T47D (cell line): ENCODE measurements at regions not wholly inside any gene's neighbourhood (a gene's known extent, or its start where the extent isn't known, plus 50 kb on each side); places are given as distances from the start of the nearest gene placed in this dataset.
"Not testable (repeated sequence)": the region's sequence is repeated elsewhere in the genome, so short reads cannot be mapped to it uniquely, and the experiment has no call there.

Source experiments
- DNase-seq, 2 experiments: peaks; one replicate each; pipeline versions ENCODE4 v3.0.0 to v3.0.0-alpha.2; 2011 to 2012; ENCODE audit warnings: low read depth in 1 of 2, low spot score in 1 of 2
- JUND ChIP-seq: IDR thresholded peaks from 2 replicates; pipeline ENCODE4 v1.6.1; 2012; ENCODE audit warnings: low read depth
- in situ Hi-C: cut with HindIII; loops from 2 replicates; pipeline ENCODE4 v1.10.0; 2016; ENCODE audit warnings: low sequenced_read_pairs, low pct_unique_long_range_greater_than_20kb

DNA sequence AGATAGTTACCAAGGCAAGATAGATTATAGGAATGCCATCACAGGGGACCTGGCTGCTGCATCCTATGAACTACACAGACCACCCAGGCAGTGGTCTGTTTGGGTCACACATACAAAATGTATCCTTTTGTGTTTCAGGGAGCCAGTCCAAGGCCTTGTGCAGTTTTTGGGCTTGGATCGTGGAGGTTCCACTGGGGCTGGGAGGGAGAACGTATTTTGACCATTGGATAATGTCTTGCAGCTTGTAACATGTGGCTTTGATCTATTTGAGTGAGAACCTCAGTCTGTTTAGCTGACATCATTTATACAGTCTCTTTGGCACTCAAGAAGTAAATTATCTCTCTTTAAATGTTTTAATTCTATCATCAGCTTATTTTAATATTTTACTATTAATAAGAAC lies 147.3 kb downstream of the DUSP10 start:
- no peak for DNase-seq
- in situ Hi-C loops: no loop called here
- TF ChIP-seq JUND: no peak

DNA sequence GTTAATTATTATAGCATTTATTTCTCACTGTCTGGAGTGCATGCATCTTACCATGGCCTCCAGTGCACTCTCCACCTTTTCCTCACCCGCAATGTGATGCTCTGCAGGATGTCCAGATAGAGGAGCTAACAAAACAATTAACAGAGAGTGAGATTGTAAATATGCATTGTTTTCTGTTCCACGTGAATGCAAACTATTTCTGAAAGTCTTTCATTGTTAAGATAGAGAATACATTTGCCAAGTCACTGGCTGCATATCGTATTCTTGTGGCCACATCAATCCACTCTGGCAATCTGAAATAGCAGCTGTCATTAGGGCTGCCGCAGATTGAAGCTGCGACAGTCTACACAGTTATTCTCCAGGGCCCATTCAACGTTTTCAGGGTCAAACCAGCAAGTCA lies 143.8 kb downstream of the DUSP10 start:
- in situ Hi-C loops: no loop called here
- no peak for TF ChIP-seq JUND
- no peak for DNase-seq

DNA sequence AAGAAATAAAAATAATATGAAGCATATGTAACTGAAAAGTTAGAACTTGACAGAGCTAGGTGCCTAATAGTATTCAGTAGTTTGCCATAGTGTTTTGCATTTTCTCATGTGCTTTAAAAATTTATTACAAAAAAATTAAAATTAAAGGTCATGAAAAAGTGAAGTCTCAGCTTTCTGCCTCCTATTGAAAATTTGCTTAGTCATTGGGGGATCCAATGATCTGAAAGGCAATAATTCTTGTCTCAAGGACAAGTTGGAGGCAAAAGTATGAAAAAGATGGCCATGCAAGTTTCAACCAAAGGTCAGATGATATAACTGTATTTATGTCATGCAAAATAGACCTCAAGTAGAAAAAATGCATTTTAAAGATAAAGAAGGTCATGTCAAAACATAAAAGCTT lies 140.7 kb downstream of the DUSP10 start:
- TF ChIP-seq JUND: no peak
- DNase-seq: no peak
- in situ Hi-C loops: no loop called here

DNA sequence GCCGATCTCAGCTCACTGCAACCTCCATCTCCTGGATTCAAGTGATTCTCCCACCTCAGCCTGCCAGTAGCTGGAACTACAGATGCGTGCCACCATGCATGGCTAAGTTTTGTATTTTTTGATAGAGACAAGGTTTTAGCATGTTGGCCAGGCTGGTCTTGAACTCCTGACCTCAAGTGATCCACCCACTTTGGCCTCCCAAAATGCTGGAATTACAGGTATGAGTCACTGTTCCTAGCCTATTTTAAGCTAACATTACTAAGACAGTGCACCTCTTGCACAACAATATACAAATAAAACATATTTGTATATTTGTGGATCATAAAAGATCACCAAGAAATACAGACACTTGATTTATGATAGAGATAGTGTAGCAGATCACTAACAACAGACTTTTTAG lies 139.1 kb downstream of the DUSP10 start:
- in situ Hi-C loops: no loop called here
- DNase-seq: no peak
- no peak for TF ChIP-seq JUND

DNA sequence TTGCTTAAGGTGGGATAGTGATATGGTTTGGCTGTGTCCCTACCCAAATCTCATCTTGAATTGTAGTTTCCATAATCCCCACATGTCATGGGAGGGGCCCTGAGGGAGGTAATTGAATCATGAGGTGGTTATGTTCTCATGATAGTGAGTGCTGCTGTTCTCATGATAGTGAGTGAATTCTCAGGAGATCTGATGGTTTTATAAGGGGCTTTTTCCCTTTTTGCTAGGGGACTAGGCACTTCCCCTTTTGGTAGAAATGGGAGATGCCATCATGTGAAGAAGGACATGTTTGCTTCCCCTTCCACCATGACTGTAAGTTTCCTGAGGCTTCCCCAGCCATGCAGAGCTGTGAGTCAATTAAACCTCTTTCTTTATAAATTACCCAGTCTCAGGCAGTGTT lies 137.5 kb downstream of the DUSP10 start:
- in situ Hi-C loops, DNase-seq: not testable (repeated sequence)

DNA sequence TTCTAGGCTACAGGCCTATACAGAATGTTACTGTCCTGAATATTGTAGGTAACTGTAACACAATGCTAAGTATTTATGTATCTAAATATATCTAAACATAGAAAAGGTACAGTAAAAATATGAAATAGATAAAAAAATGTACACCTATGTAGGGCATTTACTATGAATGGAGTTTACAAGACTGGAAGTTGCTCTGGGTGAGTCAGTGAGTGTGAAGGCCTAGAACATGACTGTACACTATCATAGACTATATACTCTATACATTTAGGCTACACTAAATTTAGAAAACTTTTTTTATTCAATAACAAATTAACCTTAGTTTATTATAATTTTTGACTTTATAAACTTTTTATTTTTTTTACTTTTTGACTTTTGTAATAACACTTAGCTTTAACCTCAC lies 136.9 kb downstream of the DUSP10 start:
- no peak for TF ChIP-seq JUND
- in situ Hi-C loops: no loop called here
- no peak for DNase-seq

DNA sequence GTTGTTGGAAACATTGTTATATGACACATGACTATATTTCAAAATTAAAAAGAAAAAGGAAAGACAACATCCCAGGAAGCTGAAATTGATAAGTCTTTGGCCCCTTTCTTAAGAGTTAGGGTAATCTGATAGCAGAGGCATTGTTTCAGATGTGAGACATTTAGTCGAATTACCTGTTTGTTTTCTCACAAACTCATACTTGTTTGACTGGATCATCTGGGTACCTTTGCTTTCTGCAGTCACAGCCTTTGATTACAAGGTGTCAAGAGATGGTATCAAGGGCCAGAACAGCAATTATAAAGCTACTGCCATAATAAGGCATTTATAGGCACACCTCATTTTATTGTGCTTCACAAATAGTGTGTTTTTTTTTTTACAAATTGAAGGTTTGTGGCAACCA lies 136.3 kb downstream of the DUSP10 start:
- DNase-seq: peak in 1 of 2 experiments; percentile 19
- TF ChIP-seq JUND: no peak
- in situ Hi-C loops: no loop called here

DNA sequence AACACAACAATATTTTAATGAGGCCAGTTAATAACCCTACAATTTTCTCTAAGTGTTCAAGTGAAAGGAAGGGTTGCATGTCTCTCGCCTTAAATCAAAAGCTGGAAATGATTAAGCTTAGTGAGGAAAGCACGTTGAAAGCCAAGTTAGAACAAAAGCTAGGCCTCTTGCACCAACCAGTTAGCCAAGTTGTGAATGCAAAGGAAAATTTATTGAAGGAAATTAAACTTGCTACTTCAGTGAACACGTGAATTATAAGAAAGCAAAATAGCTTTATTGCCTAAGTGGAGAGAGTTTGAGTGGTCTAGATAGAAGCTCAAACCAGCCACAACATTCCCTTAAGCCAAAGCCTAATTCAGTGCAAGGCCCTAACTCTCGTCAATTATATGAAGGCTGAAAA lies 135.6 kb downstream of the DUSP10 start:
- TF ChIP-seq JUND: no peak
- in situ Hi-C loops: no loop called here
- DNase-seq: no peak

DNA sequence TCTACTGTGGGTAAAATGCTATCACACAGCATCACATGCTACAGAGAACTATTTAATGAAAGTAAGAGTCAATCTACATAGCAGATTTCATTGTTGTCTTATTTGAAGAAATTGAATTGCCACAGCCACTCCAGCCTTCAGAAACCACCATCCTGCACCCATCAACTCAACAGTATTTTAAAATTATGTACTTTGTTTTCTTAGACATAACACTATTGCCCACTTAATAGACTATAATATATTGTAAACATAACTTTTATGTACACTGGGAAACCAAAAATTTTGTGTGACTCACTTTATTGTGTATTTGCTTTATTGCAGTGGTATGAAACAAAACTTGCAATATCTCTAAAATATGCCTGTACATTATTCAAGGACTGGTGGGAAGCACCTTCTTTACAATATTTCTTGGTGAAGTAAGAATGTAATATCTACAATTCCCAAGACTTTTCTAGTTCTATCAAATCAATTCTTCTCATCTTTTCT lies 133.0 kb downstream of the DUSP10 start:
- TF ChIP-seq JUND: no peak
- in situ Hi-C loops: no loop called here
- DNase-seq: no peak

DNA sequence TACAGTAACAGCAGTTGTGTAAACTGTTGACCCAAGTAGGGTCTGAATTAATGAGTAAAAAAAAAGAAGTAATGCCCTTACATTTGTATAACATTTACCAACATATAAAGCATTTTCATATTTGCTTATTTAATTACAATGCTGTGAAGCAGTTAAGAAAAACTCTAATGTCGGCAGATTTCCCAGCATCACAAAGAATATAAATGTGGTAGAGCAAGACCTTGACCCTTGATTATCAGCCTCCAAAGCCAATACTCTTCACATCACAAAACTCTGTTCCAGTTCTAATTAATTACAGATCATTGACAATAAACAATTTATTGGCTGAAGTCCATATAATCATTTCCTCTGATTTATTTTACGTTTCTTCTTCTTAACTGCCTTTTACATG lies 130.2 kb downstream of the DUSP10 start:
- in situ Hi-C loops: no loop called here
- TF ChIP-seq JUND: no peak
- DNase-seq: no peak

DNA sequence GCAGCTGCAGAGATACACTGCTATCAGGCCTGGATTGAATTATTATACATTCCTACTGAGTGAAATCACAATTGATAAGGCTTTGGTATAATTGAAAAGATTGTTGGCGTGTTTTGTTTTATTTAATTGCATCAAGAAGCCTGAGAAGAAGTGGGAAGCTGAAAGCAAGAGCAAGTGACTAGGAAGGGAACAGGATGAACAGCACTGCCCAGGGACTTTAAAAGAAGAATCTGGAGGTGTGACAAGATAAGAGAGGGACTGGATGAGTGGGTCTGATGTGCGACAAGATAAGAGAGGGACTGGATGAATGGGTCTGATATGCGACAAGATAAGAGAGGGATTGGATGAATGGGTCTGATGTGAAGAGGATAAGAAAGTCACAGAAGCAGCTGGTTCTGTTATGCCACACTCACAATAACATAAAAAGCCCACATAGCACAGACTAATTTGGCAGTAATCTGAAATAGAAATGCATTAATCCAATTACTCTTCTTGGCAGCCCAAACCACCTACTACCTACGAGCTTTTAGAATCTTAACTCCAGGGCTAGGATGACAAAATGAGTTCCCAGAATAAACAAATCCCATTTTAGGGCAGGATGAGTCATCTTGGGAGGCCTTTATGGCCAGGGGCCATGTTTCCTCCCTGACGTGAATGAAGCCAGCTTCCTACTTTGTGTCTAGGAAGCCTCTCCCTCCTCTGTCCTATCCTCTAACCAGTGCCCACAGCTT lies 129.7 kb downstream of the DUSP10 start:
- peak; percentile 28 to 86 for DNase-seq
- peak; percentile 64 for TF ChIP-seq JUND
- in situ Hi-C loops: no loop called here

DNA sequence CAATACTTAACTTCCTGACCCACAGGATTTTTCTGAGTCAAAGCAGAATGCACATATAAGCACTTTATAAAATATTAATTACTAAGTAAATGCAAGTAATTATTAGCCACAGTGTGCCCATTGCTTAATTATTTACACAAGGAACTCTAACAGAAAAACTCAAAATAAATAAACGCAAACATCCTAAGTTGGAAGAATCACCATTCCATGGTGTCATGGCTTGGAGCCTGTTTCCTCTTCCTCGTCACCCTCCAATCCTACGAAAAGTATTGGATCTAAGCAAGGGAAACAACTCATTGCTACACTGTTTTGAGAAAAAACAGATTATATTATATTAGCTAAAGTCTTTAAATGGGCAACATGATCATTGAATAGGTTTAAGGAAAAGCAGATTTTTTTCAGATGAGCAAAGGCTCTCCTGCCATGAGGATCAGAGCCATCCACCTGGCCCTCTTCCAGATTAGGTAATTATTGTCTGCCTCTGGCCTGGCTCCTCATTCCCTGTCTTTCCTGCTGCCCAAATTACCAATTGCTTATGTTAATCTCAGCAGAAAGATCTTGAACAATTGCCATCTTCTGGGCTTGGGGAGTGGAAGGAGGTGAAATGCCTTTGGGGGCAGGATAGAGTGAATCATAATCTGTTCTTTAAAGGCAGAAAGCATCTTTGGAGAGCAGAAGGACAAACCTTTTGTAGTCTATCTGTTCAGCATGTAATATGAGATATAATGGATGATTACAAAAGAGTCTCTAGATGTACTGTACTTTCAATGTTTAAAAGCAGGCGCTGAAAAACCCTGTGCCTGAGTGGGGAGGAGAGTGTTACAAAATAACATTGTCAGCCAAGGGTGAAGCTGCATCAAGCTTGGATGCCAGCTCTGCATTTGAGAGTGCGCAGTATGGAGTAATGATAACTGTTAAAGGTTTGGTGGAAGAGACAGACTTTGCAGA lies 121.2 kb downstream of the DUSP10 start:
- in situ Hi-C loops: no loop called here
- peak in 1 of 2 experiments; percentile 30 for DNase-seq
- no peak for TF ChIP-seq JUND

DNA sequence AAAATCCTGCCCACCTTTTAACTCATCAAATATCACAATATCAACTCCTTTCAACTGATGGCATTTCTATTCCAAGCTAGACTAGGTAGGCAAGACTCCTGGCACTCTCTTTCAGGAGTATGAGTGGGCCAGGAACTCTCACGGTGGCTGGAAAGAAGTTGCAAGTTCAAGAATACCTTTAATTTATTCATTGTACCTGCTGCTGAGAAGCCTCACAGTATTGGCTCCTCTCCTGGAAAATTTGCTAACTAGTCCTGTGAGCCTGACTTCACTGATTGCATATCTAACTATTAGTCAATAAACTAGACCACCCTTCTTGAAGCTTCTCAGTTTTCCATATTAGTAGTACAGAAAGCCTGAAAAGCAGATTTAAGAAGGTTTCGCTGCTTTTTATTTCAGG lies 120.2 kb downstream of the DUSP10 start:
- no peak for TF ChIP-seq JUND
- in situ Hi-C loops: no loop called here

DNA sequence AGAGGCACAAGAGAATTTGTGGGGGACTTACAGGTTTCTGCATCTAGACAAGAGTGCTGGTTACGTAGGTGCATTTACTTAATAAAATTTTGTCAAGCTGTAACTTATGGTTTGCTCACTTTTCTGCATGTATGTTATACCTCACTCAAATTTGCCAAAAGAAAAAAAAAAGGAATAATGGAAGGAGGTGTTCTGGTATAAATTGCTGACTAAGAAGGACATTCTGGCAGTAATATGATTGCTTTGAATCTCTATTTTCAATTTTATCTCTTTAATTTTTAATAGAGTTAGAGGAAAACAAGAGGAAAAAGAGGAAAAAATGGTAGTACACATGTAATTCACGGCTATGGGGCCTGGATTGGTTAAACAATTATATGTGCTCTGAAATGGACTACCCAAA lies 119.5 kb downstream of the DUSP10 start:
- TF ChIP-seq JUND: no peak
- no peak for DNase-seq
- in situ Hi-C loops: no loop called here

More for the DNA sequence above, 120.2 kb downstream of the DUSP10 start:
- no peak for DNase-seq
